H1 (cell line): ENCODE measurements at regions not wholly inside any gene's neighbourhood (a gene's known extent, or its start where the extent isn't known, plus 50 kb on each side); places are given as distances from the start of the nearest gene placed in this dataset.

ENCODE experiments used
- TF ChIP-seq, protein P1 (sequence below): fragments of 300-600 bp; sonication (generic); IDR thresholded peaks from 2 replicates; pipeline ENCODE4 v1.7.1; 2012; ENCODE audit warnings: low read length, moderate library complexity, mild to moderate bottlenecking, inconsistent platforms; ENCODE audit not compliant: insufficient replicate concordance

- TF ChIP-seq, protein P1, sequence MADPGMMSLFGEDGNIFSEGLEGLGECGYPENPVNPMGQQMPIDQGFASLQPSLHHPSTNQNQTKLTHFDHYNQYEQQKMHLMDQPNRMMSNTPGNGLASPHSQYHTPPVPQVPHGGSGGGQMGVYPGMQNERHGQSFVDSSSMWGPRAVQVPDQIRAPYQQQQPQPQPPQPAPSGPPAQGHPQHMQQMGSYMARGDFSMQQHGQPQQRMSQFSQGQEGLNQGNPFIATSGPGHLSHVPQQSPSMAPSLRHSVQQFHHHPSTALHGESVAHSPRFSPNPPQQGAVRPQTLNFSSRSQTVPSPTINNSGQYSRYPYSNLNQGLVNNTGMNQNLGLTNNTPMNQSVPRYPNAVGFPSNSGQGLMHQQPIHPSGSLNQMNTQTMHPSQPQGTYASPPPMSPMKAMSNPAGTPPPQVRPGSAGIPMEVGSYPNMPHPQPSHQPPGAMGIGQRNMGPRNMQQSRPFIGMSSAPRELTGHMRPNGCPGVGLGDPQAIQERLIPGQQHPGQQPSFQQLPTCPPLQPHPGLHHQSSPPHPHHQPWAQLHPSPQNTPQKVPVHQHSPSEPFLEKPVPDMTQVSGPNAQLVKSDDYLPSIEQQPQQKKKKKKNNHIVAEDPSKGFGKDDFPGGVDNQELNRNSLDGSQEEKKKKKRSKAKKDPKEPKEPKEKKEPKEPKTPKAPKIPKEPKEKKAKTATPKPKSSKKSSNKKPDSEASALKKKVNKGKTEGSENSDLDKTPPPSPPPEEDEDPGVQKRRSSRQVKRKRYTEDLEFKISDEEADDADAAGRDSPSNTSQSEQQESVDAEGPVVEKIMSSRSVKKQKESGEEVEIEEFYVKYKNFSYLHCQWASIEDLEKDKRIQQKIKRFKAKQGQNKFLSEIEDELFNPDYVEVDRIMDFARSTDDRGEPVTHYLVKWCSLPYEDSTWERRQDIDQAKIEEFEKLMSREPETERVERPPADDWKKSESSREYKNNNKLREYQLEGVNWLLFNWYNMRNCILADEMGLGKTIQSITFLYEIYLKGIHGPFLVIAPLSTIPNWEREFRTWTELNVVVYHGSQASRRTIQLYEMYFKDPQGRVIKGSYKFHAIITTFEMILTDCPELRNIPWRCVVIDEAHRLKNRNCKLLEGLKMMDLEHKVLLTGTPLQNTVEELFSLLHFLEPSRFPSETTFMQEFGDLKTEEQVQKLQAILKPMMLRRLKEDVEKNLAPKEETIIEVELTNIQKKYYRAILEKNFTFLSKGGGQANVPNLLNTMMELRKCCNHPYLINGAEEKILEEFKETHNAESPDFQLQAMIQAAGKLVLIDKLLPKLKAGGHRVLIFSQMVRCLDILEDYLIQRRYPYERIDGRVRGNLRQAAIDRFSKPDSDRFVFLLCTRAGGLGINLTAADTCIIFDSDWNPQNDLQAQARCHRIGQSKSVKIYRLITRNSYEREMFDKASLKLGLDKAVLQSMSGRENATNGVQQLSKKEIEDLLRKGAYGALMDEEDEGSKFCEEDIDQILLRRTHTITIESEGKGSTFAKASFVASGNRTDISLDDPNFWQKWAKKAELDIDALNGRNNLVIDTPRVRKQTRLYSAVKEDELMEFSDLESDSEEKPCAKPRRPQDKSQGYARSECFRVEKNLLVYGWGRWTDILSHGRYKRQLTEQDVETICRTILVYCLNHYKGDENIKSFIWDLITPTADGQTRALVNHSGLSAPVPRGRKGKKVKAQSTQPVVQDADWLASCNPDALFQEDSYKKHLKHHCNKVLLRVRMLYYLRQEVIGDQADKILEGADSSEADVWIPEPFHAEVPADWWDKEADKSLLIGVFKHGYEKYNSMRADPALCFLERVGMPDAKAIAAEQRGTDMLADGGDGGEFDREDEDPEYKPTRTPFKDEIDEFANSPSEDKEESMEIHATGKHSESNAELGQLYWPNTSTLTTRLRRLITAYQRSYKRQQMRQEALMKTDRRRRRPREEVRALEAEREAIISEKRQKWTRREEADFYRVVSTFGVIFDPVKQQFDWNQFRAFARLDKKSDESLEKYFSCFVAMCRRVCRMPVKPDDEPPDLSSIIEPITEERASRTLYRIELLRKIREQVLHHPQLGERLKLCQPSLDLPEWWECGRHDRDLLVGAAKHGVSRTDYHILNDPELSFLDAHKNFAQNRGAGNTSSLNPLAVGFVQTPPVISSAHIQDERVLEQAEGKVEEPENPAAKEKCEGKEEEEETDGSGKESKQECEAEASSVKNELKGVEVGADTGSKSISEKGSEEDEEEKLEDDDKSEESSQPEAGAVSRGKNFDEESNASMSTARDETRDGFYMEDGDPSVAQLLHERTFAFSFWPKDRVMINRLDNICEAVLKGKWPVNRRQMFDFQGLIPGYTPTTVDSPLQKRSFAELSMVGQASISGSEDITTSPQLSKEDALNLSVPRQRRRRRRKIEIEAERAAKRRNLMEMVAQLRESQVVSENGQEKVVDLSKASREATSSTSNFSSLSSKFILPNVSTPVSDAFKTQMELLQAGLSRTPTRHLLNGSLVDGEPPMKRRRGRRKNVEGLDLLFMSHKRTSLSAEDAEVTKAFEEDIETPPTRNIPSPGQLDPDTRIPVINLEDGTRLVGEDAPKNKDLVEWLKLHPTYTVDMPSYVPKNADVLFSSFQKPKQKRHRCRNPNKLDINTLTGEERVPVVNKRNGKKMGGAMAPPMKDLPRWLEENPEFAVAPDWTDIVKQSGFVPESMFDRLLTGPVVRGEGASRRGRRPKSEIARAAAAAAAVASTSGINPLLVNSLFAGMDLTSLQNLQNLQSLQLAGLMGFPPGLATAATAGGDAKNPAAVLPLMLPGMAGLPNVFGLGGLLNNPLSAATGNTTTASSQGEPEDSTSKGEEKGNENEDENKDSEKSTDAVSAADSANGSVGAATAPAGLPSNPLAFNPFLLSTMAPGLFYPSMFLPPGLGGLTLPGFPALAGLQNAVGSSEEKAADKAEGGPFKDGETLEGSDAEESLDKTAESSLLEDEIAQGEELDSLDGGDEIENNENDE: no peak
Measured at GRCh38 chr1:112320058-112320457, 76.0 kb upstream of the CTTNBP2NL start (continued).
